A673 (cell line): ENCODE measurements at regions not wholly inside any gene's neighbourhood (a gene's known extent, or its start where the extent isn't known, plus 50 kb on each side); places are given as distances from the start of the nearest gene placed in this dataset.

Experiments
- EZH2 ChIP-seq: fragments of 200-600 bp; sonication (generic); IDR thresholded peaks from 2 replicates; pipeline ENCODE4 v1.6.1; 2017; ENCODE audit warnings: borderline replicate concordance, low read depth, mild to moderate bottlenecking, mixed read lengths, antibody characterized with exemption, low read length; ENCODE audit not compliant: poor library complexity, severe bottlenecking
- TF ChIP-seq, protein P1 (sequence below): fragments of 300-800, 200-600 bp; sonication (generic); conservative IDR thresholded peaks from 2 replicates; pipeline ENCODE4 v1.5.1; 2017; ENCODE audit warnings: low read depth, mild to moderate bottlenecking, antibody characterized with exemption, low read length, moderate library complexity, mixed read lengths

DNA sequence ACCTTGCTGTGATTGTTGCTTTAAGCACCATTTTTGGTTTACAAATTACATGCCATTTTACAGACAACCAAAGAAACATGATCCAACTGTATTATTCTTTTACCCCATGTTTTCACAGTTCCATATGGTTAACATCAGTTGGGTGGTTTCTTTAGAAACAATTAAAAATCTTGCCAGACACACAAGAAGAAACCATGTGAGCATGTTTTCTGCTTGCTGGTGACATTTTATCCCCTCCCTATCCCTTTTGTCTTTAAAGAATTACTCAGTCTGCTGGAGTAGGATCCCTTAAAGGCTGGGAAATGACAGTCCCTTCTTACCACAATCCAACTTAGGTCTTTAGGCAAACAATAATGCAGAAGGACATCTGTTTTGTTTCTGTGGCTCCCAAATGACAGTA, 121.8 kb upstream of the PLXNC1 start:
- TF ChIP-seq, protein P1, sequence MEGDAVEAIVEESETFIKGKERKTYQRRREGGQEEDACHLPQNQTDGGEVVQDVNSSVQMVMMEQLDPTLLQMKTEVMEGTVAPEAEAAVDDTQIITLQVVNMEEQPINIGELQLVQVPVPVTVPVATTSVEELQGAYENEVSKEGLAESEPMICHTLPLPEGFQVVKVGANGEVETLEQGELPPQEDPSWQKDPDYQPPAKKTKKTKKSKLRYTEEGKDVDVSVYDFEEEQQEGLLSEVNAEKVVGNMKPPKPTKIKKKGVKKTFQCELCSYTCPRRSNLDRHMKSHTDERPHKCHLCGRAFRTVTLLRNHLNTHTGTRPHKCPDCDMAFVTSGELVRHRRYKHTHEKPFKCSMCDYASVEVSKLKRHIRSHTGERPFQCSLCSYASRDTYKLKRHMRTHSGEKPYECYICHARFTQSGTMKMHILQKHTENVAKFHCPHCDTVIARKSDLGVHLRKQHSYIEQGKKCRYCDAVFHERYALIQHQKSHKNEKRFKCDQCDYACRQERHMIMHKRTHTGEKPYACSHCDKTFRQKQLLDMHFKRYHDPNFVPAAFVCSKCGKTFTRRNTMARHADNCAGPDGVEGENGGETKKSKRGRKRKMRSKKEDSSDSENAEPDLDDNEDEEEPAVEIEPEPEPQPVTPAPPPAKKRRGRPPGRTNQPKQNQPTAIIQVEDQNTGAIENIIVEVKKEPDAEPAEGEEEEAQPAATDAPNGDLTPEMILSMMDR, result no peak
- no peak for TF ChIP-seq EZH2
